K562 (cell line): ENCODE measurements at regions not wholly inside any gene's neighbourhood (a gene's known extent, or its start where the extent isn't known, plus 50 kb on each side); places are given as distances from the start of the nearest gene placed in this dataset.

Source experiments
- ATAC-seq: fragments of 200-7000 bp; cut with Tn5 transposase; 3 replicates; pipeline ENCODE4 v1.9.1; 2020; ENCODE audit warnings: moderate library complexity
- BruUV-seq: library from RNA; stranded (reverse); fragments of 400-500 nt; replicated peaks from 2 replicates; lab custom pipeline; 2021; lab: Mats Ljungman, UMichigan
- CTCF ChIA-PET: fragments of 300-600 bp; formaldehyde crosslinking; extraction: SDS; loops from one replicate; lab custom pipeline; 2021; ENCODE audit warnings: low intra/inter-chr PET ratio; lab: Yijun Ruan, JAX
- POLR2A ChIA-PET: fragments of 300-600, 350-650 bp; sonication (Branson Sonifier 250); formaldehyde crosslinking; extraction: SDS; loops from one replicate; lab custom pipeline; 2021; ENCODE audit warnings: antibody characterized with exemption, inconsistent platforms; lab: Yijun Ruan, JAX
- DNase-seq, 4 experiments: peaks; one replicate each; pipeline versions ENCODE4 v3.0.0 to v3.0.0-alpha.2; 2011 to 2018; ENCODE audit warnings: low spot score in 3 of 4, mixed read lengths in 3 of 4; ENCODE audit errors: extremely low read depth in 1 of 4
- FAIRE-seq: peaks from 2 replicates; lab custom pipeline; 2011; peaks lifted over from hg19 to GRCh38; lab: Jason Lieb, UNC
- H2AFZ ChIP-seq: 2 replicates; pipeline ENCODE4 v1.6.0; 2011; ENCODE audit warnings: low read depth, low read length, control low read depth, inconsistent platforms
- H3K27ac ChIP-seq: fragments of 200-600 bp; 3 replicates; pipeline ENCODE4 v1.8.0; 2011; ENCODE audit warnings: low read depth, mild to moderate bottlenecking, control low read depth, inconsistent platforms, low read length, moderate library complexity, mixed read lengths; ENCODE audit errors: extremely low read depth
- H3K27me3 ChIP-seq, 2 experiments: fragments of 300-600 bp in 1 of 2; 2 replicates in 1 of 2; 3 replicates in 1 of 2; pipeline versions ENCODE4 v1.6.0 to v1.8.0; 2011; ENCODE audit warnings: inconsistent platforms in 2 of 2, low read length in 2 of 2, mild to moderate bottlenecking in 1 of 2, mixed read lengths in 1 of 2, moderate library complexity in 1 of 2; ENCODE audit not compliant: control insufficient read depth in 2 of 2, insufficient read depth in 2 of 2
- H3K36me3 ChIP-seq: fragments of 300-600 bp; 3 replicates; pipeline ENCODE4 v1.8.0; 2011; ENCODE audit warnings: mild to moderate bottlenecking, low read length, inconsistent platforms; ENCODE audit not compliant: control insufficient read depth, insufficient read depth
- H3K4me1 ChIP-seq, 2 experiments: fragments of 200-600 bp in 1 of 2; replicated peaks in 1 of 2; 2 replicates in 1 of 2; 3 replicates in 1 of 2; pipeline versions ENCODE4 v1.5.1 to v1.8.0; 2011; ENCODE audit warnings: inconsistent platforms in 2 of 2, low read length in 2 of 2, mild to moderate bottlenecking in 1 of 2, mixed read lengths in 1 of 2, moderate library complexity in 1 of 2; ENCODE audit not compliant: control insufficient read depth in 2 of 2, insufficient read depth in 2 of 2
- H3K4me2 ChIP-seq: 2 replicates; pipeline ENCODE4 v1.6.1; 2011; ENCODE audit warnings: low read length, control low read depth, inconsistent platforms, mixed read lengths; ENCODE audit not compliant: insufficient read depth
- H3K4me3 ChIP-seq: fragments of 200-600 bp; sonication (generic), shearing (Covaris generic); 2 replicates; pipeline ENCODE4 v1.5.1; 2016; ENCODE audit warnings: control low read depth, inconsistent platforms
- H3K79me2 ChIP-seq: fragments of 200-600 bp; 3 replicates; pipeline ENCODE4 v1.8.0; 2011; ENCODE audit warnings: low read length, inconsistent platforms; ENCODE audit not compliant: control insufficient read depth, insufficient read depth
- H3K9ac ChIP-seq, 2 experiments: 2 replicates each; pipeline versions ENCODE4 v1.6.0 to v1.6.1; 2011; ENCODE audit warnings: low read depth in 2 of 2, low read length in 2 of 2, control low read depth in 1 of 2, inconsistent platforms in 1 of 2, mild to moderate bottlenecking in 1 of 2, mixed read lengths in 1 of 2; ENCODE audit not compliant: insufficient read depth in 1 of 2
- H3K9me1 ChIP-seq: one replicate; pipeline ENCODE4 v1.6.0; 2011; ENCODE audit warnings: inconsistent platforms, mild to moderate bottlenecking, low read length, moderate library complexity; ENCODE audit not compliant: control insufficient read depth, insufficient read depth
- H3K9me3 ChIP-seq: replicated peaks from 2 replicates; pipeline ENCODE4 v1.5.1; 2011; ENCODE audit warnings: low read depth, low read length, inconsistent platforms; ENCODE audit not compliant: control insufficient read depth, insufficient read depth
- H4K20me1 ChIP-seq: replicated peaks from 2 replicates; pipeline ENCODE4 v1.6.1; 2011; ENCODE audit warnings: low read length, inconsistent platforms, mixed read lengths; ENCODE audit not compliant: control insufficient read depth, insufficient read depth
- BRD9 ChIP-seq: fragments of 450-650 bp; IDR thresholded peaks from 2 replicates; pipeline ENCODE4 v1.6.1; 2018; ENCODE audit warnings: low read depth; ENCODE audit not compliant: partially characterized antibody
- CHD4 ChIP-seq: fragments of 200-600 bp; sonication (generic); IDR thresholded peaks from 3 replicates; pipeline ENCODE4 v1.6.1; 2012; ENCODE audit warnings: low read depth, mild to moderate bottlenecking, mixed read lengths, low read length, inconsistent platforms; ENCODE audit not compliant: insufficient read depth, insufficient replicate concordance, poor library complexity, severe bottlenecking
- LEF1 ChIP-seq: fragments of 450-650 bp; IDR thresholded peaks from 2 replicates; pipeline ENCODE4 v1.6.1; 2016; ENCODE audit warnings: mild to moderate bottlenecking
- RBM22 ChIP-seq: fragments of 200-400 bp; formaldehyde crosslinking; IDR thresholded peaks from 2 replicates; pipeline ENCODE4 v1.6.1; 2018; ENCODE audit warnings: low read length, low read depth; ENCODE audit not compliant: poor library complexity, severe bottlenecking
- RFX1 ChIP-seq: fragments of 450-650 bp; IDR thresholded peaks from 2 replicates; pipeline ENCODE4 v1.6.1; 2016; ENCODE audit warnings: mild to moderate bottlenecking, moderate library complexity
- RHOXF2B ChIP-seq: fragments of 250-450 bp; sonication (Bioruptor Pico); conservative IDR thresholded peaks from 2 replicates; pipeline ENCODE4 v1.5.1; 2021
- TCF7 ChIP-seq: sonication (generic); IDR thresholded peaks from 2 replicates; pipeline ENCODE4 v1.6.1; 2016; ENCODE audit warnings: antibody characterized with exemption, borderline replicate concordance
- ZEB2 ChIP-seq: fragments of 450-650 bp; IDR thresholded peaks from 2 replicates; pipeline ENCODE4 v1.6.1; 2016
- ZNF197 ChIP-seq: fragments of 200-800 bp; sonication (Bioruptor generic); IDR thresholded peaks from 2 replicates; pipeline ENCODE4 v1.6.1; 2016; ENCODE audit warnings: low read depth, missing genetic modification characterization, missing compliant biosample characterization
- ZNF780A ChIP-seq: fragments of 250-450 bp; sonication (Bioruptor Pico); IDR thresholded peaks from 2 replicates; pipeline ENCODE4 v1.5.0; 2021; ENCODE audit warnings: mild to moderate bottlenecking
- ZSCAN29 ChIP-seq: fragments of 450-650 bp; IDR thresholded peaks from 2 replicates; pipeline ENCODE4 v1.6.1; 2017
- WGBS: fragments of 100-300 bp; shearing (Covaris generic); methylation state at CpG from one replicate; pipeline ENCODE4 v1.1.6; 2016; ENCODE audit warnings: low coverage, mixed read lengths; ENCODE audit not compliant: insufficient coverage; ENCODE audit errors: missing lambda C conversion rate; 5-methylcytosine and 5-hydroxymethylcytosine counted together
- in situ Hi-C: fragments of 300-500 bp; cut with MboI; formaldehyde crosslinking; loops from 4 replicates; pipeline ENCODE4 v1.15.0; 2018; ENCODE audit warnings: inconsistent platforms, mixed read lengths
- intact Hi-C: fragments of 100-400 bp; cut with micrococcal nuclease; formaldehyde crosslinking; loops from 2 replicates; pipeline ENCODE4 v1.14.2; 2022
- TF ChIP-seq, protein P1 (sequence below), 2 experiments: IDR thresholded peaks in 1 of 2; conservative IDR thresholded peaks in 1 of 2; 2 replicates each; pipeline ENCODE4 v1.6.1; 2016; ENCODE audit warnings: low read depth in 2 of 2, mild to moderate bottlenecking in 1 of 2, missing compliant biosample characterization in 1 of 2, missing genetic modification characterization in 1 of 2, moderate library complexity in 1 of 2
- TF ChIP-seq, protein P2 (sequence below), 2 experiments: fragments of 450-650 bp; IDR thresholded peaks; 2 replicates each; pipeline ENCODE4 v1.6.1; 2016; ENCODE audit warnings: mild to moderate bottlenecking in 2 of 2, borderline replicate concordance in 1 of 2, low read depth in 1 of 2, moderate library complexity in 1 of 2

DNA sequence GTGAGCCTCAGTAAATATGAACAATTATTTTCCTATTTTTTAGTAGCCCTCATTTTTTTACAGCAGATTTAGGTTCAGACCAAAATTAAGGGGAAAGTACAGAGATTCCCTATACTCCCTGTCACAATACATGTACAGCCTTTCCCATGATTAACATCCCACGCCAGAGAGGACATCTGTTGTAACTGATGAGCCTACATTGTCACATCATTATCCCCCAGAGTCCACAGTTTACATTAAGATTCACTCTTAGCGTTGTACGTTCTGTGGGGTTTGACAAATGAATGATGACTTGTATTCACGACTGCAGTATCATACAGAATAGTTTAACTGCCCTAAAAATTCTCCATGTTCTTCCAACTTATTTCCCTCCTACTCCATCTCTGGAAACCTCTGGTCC, 262.3 kb upstream of the MSX2 start:
- Histone ChIP-seq H2AFZ (no peak overlapping the region), H3K27me3 (no peaks in the 10 kb centered on the region), H3K4me3 (no peak overlapping the region), H3K9me3 (no peaks in the 10 kb centered on the region), H3K36me3 (no peaks in the 10 kb centered on the region), H3K9me1 (no peaks in the 10 kb centered on the region), H3K79me2 (no peaks in the 10 kb centered on the region), H3K4me2 (no peak overlapping the region), H3K27ac (no peak overlapping the region), H3K9ac (no peak overlapping the region), H4K20me1 (no peaks in the 10 kb centered on the region), H3K4me1 (no peaks in the 10 kb centered on the region; a peak in 1 of 5 replicates)
- FAIRE-seq (no peak), ATAC-seq (no peak), DNase-seq (no peak)
- CTCF ChIA-PET: no interaction called here
- WGBS: 0% methylated on average over 4 of the region's 4 CpGs
- no TSS peak for BruUV-seq
- intact Hi-C loops (no loop called here), in situ Hi-C loops (no loop called here)
- POLR2A ChIA-PET: interaction anchor here (0.6 kb wide), 1 partner anchor 308 kb away, joined by 3 read pairs; no protein-coding TSS in a partner anchor
- no peak for TF ChIP-seq ZEB2
- no peak for TF ChIP-seq TCF7
- no peak for TF ChIP-seq ZSCAN29
- no peak for TF ChIP-seq RHOXF2B (CRISPR knock-in tag)
- TF ChIP-seq, protein P1, sequence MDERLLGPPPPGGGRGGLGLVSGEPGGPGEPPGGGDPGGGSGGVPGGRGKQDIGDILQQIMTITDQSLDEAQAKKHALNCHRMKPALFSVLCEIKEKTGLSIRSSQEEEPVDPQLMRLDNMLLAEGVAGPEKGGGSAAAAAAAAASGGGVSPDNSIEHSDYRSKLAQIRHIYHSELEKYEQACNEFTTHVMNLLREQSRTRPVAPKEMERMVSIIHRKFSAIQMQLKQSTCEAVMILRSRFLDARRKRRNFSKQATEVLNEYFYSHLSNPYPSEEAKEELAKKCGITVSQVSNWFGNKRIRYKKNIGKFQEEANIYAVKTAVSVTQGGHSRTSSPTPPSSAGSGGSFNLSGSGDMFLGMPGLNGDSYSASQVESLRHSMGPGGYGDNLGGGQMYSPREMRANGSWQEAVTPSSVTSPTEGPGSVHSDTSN (CRISPR knock-in tag; IDR thresholded peaks at IDR 0.05; ENCODE audit: low read depth): no peak
- TF ChIP-seq, protein P1 (tag; conservative IDR thresholded peaks at IDR 0.05; ENCODE audit: low read depth): no peak
- TF ChIP-seq BRD9: no peak
- TF ChIP-seq RFX1: no peak
- TF ChIP-seq ZNF197 (CRISPR knock-in tag): no peak
- no peak for TF ChIP-seq LEF1
- no peak for TF ChIP-seq CHD4
- TF ChIP-seq RBM22: no peak
- TF ChIP-seq, protein P2, sequence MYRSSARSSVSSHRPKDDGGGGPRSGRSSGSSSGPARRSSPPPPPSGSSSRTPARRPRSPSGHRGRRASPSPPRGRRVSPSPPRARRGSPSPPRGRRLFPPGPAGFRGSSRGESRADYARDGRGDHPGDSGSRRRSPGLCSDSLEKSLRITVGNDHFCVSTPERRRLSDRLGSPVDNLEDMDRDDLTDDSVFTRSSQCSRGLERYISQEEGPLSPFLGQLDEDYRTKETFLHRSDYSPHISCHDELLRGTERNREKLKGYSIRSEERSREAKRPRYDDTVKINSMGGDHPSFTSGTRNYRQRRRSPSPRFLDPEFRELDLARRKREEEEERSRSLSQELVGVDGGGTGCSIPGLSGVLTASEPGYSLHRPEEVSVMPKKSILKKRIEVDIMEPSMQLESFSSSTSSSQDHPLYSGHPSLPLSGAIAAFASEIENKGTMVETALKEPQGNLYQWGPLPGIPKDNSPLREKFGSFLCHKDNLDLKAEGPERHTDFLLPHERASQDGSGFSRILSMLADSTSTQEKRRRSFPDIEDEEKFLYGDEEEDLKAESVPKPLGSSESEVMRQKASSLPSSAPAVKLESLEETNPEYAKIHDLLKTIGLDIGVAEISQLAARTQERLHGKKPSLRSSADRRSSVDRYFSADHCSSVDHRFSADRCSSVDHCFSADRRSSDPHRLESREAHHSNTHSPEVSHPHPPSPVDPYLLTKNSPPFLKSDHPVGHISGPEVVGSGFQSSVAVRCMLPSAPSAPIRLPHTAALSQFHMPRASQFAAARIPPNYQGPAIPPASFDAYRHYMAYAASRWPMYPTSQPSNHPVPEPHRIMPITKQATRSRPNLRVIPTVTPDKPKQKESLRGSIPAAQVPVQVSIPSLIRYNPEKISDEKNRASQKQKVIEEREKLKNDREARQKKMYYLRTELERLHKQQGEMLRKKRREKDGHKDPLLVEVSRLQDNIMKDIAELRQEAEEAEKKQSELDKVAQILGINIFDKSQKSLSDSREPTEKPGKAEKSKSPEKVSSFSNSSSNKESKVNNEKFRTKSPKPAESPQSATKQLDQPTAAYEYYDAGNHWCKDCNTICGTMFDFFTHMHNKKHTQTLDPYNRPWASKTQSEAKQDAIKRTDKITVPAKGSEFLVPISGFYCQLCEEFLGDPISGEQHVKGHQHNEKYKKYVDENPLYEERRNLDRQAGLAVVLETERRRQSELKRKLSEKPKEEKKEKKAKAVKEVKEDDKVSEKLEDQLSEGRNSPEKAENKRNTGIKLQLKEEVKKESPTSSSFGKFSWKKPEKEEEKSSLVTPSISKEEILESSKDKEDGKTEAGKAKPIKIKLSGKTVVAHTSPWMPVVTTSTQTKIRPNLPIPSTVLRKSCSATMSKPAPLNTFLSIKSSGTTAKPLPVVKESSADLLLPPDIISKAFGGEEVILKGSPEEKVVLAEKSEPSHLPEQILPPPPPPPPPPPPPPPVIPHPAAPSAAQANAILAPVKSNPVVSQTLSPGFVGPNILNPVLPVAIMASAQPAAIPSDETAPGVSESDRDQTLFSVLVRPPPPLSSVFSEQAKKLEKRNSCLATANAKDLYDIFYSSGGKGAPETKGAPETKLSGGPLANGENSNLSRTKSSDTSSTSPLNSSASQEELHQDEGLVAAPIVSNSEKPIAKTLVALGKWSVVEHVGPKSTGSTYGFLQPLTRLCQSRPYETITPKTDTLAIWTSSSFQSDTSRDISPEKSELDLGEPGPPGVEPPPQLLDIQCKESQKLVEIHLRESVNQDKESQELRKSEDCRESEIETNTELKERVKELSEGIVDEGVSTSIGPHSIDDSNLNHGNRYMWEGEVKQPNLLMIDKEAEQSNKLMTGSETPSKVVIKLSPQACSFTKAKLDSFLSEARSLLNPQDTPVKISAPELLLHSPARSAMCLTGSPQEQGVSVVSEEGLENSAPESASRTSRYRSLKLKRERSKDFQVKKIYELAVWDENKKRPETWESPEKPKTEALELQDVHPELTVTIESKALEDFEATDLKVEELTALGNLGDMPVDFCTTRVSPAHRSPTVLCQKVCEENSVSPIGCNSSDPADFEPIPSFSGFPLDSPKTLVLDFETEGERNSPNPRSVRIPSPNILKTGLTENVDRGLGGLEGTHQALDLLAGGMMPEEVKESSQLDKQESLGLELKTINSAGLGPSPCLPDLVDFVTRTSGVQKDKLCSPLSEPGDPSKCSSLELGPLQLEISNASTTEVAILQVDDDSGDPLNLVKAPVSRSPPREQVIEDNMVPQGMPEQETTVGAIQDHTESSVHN (IDR thresholded peaks at IDR 0.05; ENCODE audit: borderline replicate concordance in 1 of 2, low read depth in 1 of 2): no peak
- TF ChIP-seq ZNF780A (CRISPR knock-in tag): no peak
